Kidney epithelial cell (primary cell): ENCODE measurements at regions not wholly inside any gene's neighbourhood (a gene's known extent, or its start where the extent isn't known, plus 50 kb on each side); places are given as distances from the start of the nearest gene placed in this dataset.
"Not testable (repeated sequence)": the region's sequence is repeated elsewhere in the genome, so short reads cannot be mapped to it uniquely, and the experiment has no call there.

Source experiments
- DNase-seq: peaks from one replicate; pipeline ENCODE4 v3.0.0-alpha.2; 2010; ENCODE audit warnings: low read depth
- H3K27me3 ChIP-seq: 2 replicates; pipeline ENCODE4 v1.6.0; 2011; ENCODE audit warnings: low read length; ENCODE audit not compliant: control insufficient read depth, insufficient read depth
- H3K36me3 ChIP-seq: 2 replicates; pipeline ENCODE4 v1.5.1; 2011; ENCODE audit warnings: low read length; ENCODE audit not compliant: control insufficient read depth, insufficient read depth
- H3K4me3 ChIP-seq: 2 replicates; pipeline ENCODE4 v1.5.1; 2011; ENCODE audit warnings: low read depth, mild to moderate bottlenecking, control low read depth, low read length
- CTCF ChIP-seq: IDR thresholded peaks from 2 replicates; pipeline ENCODE4 v1.5.1; 2011; ENCODE audit warnings: mild to moderate bottlenecking, moderate library complexity, low read length, control low read depth, inconsistent platforms; ENCODE audit not compliant: insufficient read depth, poor library complexity, severe bottlenecking

- Histone ChIP-seq H3K4me3 (no peak overlapping the region), H3K36me3 (no peaks in the 10 kb centered on the region), H3K27me3 (no peaks in the 10 kb centered on the region)
- no peak for DNase-seq
- TF ChIP-seq CTCF: no peak
Measured at GRCh38 chr22:48819232-48819631, 1008.4 kb downstream of the BRD1 start.

- not testable (repeated sequence) for H3K4me3 ChIP-seq, DNase-seq, H3K36me3 ChIP-seq, H3K27me3 ChIP-seq
Measured at GRCh38 chr22:48817491-48817890, 1010.2 kb downstream of the BRD1 start.

DNA sequence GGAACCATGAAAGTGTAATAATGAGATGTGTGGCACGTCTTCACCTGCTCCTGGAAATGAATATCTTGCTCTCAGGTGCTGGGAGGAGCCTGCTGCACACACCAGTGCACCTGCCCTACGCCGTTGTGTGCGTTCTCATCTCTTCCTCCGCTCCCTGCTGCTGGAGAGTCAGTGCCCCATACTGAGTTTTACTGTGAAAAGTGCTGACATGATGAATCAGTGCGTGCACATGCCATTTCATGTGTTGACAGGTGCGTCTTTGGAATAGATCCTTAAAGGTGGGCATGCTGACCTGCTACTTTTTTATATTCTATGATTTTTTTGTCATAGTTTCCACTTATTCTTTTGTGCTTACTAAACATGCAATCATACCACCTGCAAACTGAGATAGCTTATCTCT lies 1015.8 kb downstream of the BRD1 start:
- H3K36me3 ChIP-seq: no peaks in the 10 kb centered on the region
- H3K27me3 ChIP-seq: no peaks in the 10 kb centered on the region
- no peak for DNase-seq
- no peak for TF ChIP-seq CTCF
- H3K4me3 ChIP-seq: no peak overlapping the region

DNA sequence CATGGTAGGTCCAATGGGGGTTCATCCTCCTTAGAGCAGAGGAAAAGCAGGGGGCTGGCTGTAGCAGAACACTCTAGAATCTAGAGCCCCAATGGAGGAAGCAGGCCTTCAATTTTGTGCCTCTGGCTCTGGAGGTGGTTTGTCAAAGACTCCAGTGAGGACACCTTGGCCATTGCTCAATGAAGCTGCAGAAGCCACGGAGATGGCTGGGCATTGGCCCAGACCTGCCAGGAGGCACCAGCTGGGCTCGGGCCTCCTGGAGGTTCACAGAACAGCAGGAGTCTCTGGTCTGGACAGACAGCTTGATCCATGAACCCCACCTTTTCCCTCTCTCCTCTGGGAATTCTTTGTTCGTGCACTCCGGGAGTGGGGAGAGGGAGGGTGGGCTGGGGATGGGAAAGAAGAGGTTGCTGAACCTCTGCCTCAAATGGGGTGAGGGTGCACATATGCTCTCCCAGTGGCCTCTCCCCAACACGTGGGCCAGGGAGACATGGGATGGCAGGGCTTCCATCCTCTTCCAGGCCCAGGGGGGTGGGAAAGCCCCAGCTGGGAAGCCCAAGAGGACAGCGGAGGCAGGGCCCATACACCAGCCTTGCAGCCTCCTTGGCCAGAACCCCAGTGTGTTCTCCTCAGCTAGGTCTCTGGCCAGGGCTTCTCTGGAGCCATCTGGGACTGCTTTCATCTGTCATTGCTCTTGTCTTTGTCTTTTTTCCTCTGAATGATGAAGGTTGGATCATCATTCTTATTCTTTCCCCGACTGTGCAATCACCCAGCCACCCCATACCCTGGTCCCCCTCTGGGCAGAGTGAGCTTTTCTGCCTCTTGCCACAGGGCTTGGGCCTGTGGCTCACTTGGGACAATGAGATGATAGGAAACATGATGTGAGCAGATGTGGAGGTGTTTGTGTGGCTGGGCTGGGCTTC lies 1019.4 kb downstream of the BRD1 start:
- no peak for DNase-seq
- Histone ChIP-seq H3K27me3 (no peaks in the 10 kb centered on the region), H3K36me3 (no peaks in the 10 kb centered on the region), H3K4me3 (no peak overlapping the region)
- no peak for TF ChIP-seq CTCF

DNA sequence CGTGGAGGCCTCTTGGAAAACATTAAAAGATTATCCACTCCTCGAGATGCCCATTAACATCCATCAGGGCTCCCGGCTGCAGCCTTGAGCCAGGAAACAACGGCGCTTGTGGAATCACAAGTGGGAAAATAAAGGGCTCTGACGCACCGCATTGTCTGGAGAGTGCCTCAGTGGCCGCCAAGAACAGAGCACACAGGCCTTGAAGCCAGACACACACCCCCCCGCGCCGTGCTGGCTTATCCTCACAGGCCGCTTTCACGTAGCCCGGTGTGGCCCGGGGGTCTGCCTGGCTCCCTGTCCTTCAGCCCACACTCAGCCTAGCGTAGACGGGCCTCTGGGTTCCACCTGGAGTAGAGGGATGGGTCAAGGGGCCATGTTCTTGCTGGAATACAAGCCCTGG lies 1020.5 kb downstream of the BRD1 start:
- DNase-seq: no peak
- H3K27me3 ChIP-seq: no peaks in the 10 kb centered on the region
- H3K36me3 ChIP-seq: no peaks in the 10 kb centered on the region
- TF ChIP-seq CTCF: no peak
- no peak overlapping the region for H3K4me3 ChIP-seq

DNA sequence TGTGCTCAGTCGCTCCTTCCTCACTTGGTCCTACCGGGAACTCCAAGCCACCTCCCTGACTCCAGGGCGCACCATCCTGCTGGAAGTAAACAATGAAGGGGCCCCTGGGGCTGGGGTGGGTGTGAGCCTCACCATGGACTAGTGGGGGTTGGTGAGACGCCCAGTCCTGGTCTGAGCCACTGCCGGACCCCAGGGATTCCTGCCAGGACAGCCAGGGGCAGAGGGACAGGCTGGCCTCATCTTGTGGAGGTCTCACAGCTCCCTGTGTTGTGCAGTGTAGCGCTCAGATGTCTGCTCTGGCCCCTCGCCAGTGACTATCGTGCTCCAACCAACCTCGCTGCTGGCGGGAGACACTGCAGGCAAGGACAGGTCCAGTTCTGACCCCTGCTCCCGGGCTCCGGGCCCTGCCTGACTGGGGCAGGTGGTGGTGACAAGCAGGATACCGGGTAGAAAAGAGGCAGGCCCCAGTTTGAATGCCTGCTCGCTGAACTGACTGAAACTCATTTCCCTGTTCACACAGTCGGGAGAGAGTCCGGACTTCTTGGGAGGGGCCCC lies 1021.4 kb downstream of the BRD1 start:
- Histone ChIP-seq H3K4me3 (no peak overlapping the region), H3K36me3 (no peaks in the 10 kb centered on the region), H3K27me3 (no peaks in the 10 kb centered on the region)
- TF ChIP-seq CTCF: no peak
- no peak for DNase-seq
